HCT116 (cell line): ENCODE measurements at regions not wholly inside any gene's neighbourhood (a gene's known extent, or its start where the extent isn't known, plus 50 kb on each side); places are given as distances from the start of the nearest gene placed in this dataset.
A peak's percentile ranks its signal among the peaks of the same experiment; 100 is the strongest.

Experiments
- ATAC-seq: fragments of 200-7000 bp; cut with Tn5 transposase; 2 replicates; pipeline ENCODE4 v1.9.1; 2020; ENCODE audit warnings: mild to moderate bottlenecking, moderate library complexity
- BruUV-seq: library from RNA; stranded (reverse); fragments of 400-500 nt; replicated peaks from 2 replicates; lab custom pipeline; 2021; lab: Mats Ljungman, UMichigan
- CTCF ChIA-PET: fragments of 300-600 bp; sonication (Branson Sonifier 250); formaldehyde crosslinking; loops from one replicate; lab custom pipeline; 2021; ENCODE audit warnings: antibody characterized with exemption; lab: Charles Lee
- POLR2A ChIA-PET: fragments of 300-600, 350-600 bp; sonication (Branson Sonifier 250); formaldehyde crosslinking; loops from one replicate; lab custom pipeline; 2021; ENCODE audit warnings: antibody characterized with exemption; lab: Charles Lee
- RAD21 ChIA-PET, 2 experiments: fragments of 300-600 bp; sonication (Branson Sonifier 250); formaldehyde crosslinking; loops; one replicate each; lab custom pipeline; 2023; ENCODE audit warnings: low total read pairs in 2 of 2; ENCODE audit not compliant: uncharacterized antibody in 2 of 2, unreplicated experiment in 2 of 2, low non-redundant PET in 1 of 2; lab: Charles Lee
- DNase-seq: peaks from one replicate; pipeline ENCODE4 v3.0.0-alpha.2; 2010; ENCODE audit warnings: low read depth, low spot score
- H2AFZ ChIP-seq: fragments of 200-600 bp; shearing (Covaris generic), sonication (generic); 2 replicates; pipeline ENCODE4 v1.6.1; 2017; ENCODE audit warnings: low read depth, mixed run types, mixed read lengths, antibody characterized with exemption, low read length; ENCODE audit not compliant: poor library complexity, severe bottlenecking
- H3K27ac ChIP-seq: 2 replicates; pipeline ENCODE4 v1.5.1; 2012; ENCODE audit warnings: low read depth, low read length
- H3K27me3 ChIP-seq: fragments of 200-600 bp; sonication (generic); 2 replicates; pipeline ENCODE4 v1.6.1; 2016; ENCODE audit warnings: mixed run types, low read length, mixed read lengths; ENCODE audit not compliant: insufficient read depth
- H3K36me3 ChIP-seq, 2 experiments: fragments of 200-500 bp in 1 of 2; fragments of 200-600 bp in 1 of 2; sonication (Bioruptor generic) in 1 of 2; sonication (generic) in 1 of 2; 2 replicates each; pipeline versions ENCODE4 v1.5.1 to v1.6.1; 2014 to 2016; ENCODE audit warnings: low read length in 2 of 2, inconsistent platforms in 1 of 2, mixed read lengths in 1 of 2, mixed run types in 1 of 2; ENCODE audit not compliant: insufficient read depth in 2 of 2, control insufficient read depth in 1 of 2
- H3K4me1 ChIP-seq, 2 experiments: fragments of 200-600 bp in 1 of 2; sonication (generic) in 1 of 2; 2 replicates each; pipeline versions ENCODE4 v1.5.1 to v1.6.1; 2012 to 2017; ENCODE audit warnings: low read length in 2 of 2, inconsistent platforms in 1 of 2, mild to moderate bottlenecking in 1 of 2, mixed read lengths in 1 of 2, mixed run types in 1 of 2, moderate library complexity in 1 of 2; ENCODE audit not compliant: insufficient read depth in 2 of 2, control insufficient read depth in 1 of 2
- H3K4me2 ChIP-seq: fragments of 200-600 bp; sonication (generic); 2 replicates; pipeline ENCODE4 v1.6.1; 2017; ENCODE audit warnings: mixed run types, low read length, mixed read lengths
- H3K4me3 ChIP-seq, 2 experiments: fragments of 200-600 bp in 1 of 2; sonication (generic) in 1 of 2; replicated peaks in 1 of 2; 2 replicates each; pipeline ENCODE4 v1.5.1; 2011 to 2016; ENCODE audit warnings: low read length in 2 of 2, control low read depth in 1 of 2, low read depth in 1 of 2, mild to moderate bottlenecking in 1 of 2, mixed read lengths in 1 of 2, mixed run types in 1 of 2
- H3K79me2 ChIP-seq: fragments of 200-600 bp; sonication (generic); 2 replicates; pipeline ENCODE4 v1.6.1; 2017; ENCODE audit warnings: mild to moderate bottlenecking, mixed run types, low read length, moderate library complexity, mixed read lengths; ENCODE audit not compliant: insufficient read depth
- H3K9ac ChIP-seq: fragments of 200-600 bp; sonication (generic); 2 replicates; pipeline ENCODE4 v1.6.1; 2016; ENCODE audit warnings: low read length, mixed read lengths
- H3K9me2 ChIP-seq: fragments of 200-600 bp; sonication (generic), shearing (Covaris generic); 2 replicates; pipeline ENCODE4 v1.6.1; 2017; ENCODE audit warnings: mixed run types, mild to moderate bottlenecking, moderate library complexity; ENCODE audit not compliant: insufficient read depth
- H3K9me3 ChIP-seq, 2 experiments: fragments of 200-500 bp in 1 of 2; fragments of 200-600 bp in 1 of 2; sonication (Bioruptor generic) in 1 of 2; sonication (generic) in 1 of 2; 2 replicates each; pipeline ENCODE4 v1.6.1; 2014 to 2017; ENCODE audit warnings: low read length in 2 of 2, mixed read lengths in 2 of 2, inconsistent platforms in 1 of 2, low read depth in 1 of 2, mild to moderate bottlenecking in 1 of 2, mixed run types in 1 of 2, moderate library complexity in 1 of 2; ENCODE audit not compliant: control insufficient read depth in 1 of 2, insufficient read depth in 1 of 2
- H4K20me1 ChIP-seq: fragments of 200-600 bp; sonication (generic), shearing (Covaris generic); 2 replicates; pipeline ENCODE4 v1.6.1; 2017; ENCODE audit warnings: mixed run types, mild to moderate bottlenecking, moderate library complexity; ENCODE audit not compliant: insufficient read depth
- ATF3 ChIP-seq: IDR thresholded peaks from 2 replicates; pipeline ENCODE4 v1.6.1; 2012
- CBX3 ChIP-seq: IDR thresholded peaks from 2 replicates; pipeline ENCODE4 v1.6.1; 2012; ENCODE audit warnings: low read depth
- CEBPB ChIP-seq: IDR thresholded peaks from 2 replicates; pipeline ENCODE4 v1.6.1; 2012; ENCODE audit warnings: low read depth
- EGR1 ChIP-seq: IDR thresholded peaks from 2 replicates; pipeline ENCODE4 v1.6.1; 2012; ENCODE audit warnings: low read depth
- ELF1 ChIP-seq: IDR thresholded peaks from 2 replicates; pipeline ENCODE4 v1.6.1; 2012; ENCODE audit warnings: low read depth, borderline replicate concordance
- EZH2 ChIP-seq: fragments of 200-600 bp; sonication (generic); IDR thresholded peaks from 2 replicates; pipeline ENCODE4 v1.6.1; 2017; ENCODE audit warnings: antibody characterized with exemption, mixed run types
- EZH2phosphoT487 ChIP-seq: fragments of 200-600 bp; IDR thresholded peaks from 2 replicates; pipeline ENCODE4 v1.6.1; 2018; ENCODE audit warnings: antibody characterized with exemption, borderline replicate concordance
- FOSL1 ChIP-seq: IDR thresholded peaks from 2 replicates; pipeline ENCODE4 v1.6.1; 2012; ENCODE audit warnings: low read depth
- JUND ChIP-seq: IDR thresholded peaks from 2 replicates; pipeline ENCODE4 v1.6.1; 2012
- POLR2A ChIP-seq: IDR thresholded peaks from 2 replicates; pipeline ENCODE4 v1.7.0; 2011; ENCODE audit warnings: borderline replicate concordance; ENCODE audit not compliant: insufficient read depth, insufficient read length; ENCODE audit errors: extremely low read depth
- RAD21 ChIP-seq: IDR thresholded peaks from 2 replicates; pipeline ENCODE4 v1.6.1; 2012; ENCODE audit warnings: low read depth, mild to moderate bottlenecking
- SP1 ChIP-seq: IDR thresholded peaks from 2 replicates; pipeline ENCODE4 v1.6.1; 2012; ENCODE audit warnings: low read depth
- SRF ChIP-seq: IDR thresholded peaks from 2 replicates; pipeline ENCODE4 v1.6.1; 2012; ENCODE audit warnings: low read depth
- TCF7L2 ChIP-seq: IDR thresholded peaks from 2 replicates; pipeline ENCODE4 v1.7.0; 2011; ENCODE audit warnings: borderline replicate concordance, inconsistent platforms; ENCODE audit not compliant: insufficient read depth, insufficient read length; ENCODE audit errors: extremely low read depth
- YY1 ChIP-seq: IDR thresholded peaks from 2 replicates; pipeline ENCODE4 v1.6.1; 2011; ENCODE audit warnings: low read length, low read depth, moderate library complexity, mild to moderate bottlenecking; ENCODE audit not compliant: insufficient replicate concordance; ENCODE audit errors: extremely low read depth
- ZFX ChIP-seq: fragments of 450-650 bp; IDR thresholded peaks from 2 replicates; pipeline ENCODE4 v1.6.1; 2017
- intact Hi-C: fragments of 100-400 bp; cut with micrococcal nuclease; formaldehyde crosslinking; loops from 2 replicates; pipeline ENCODE4 v1.10.0; 2022

- H3K4me3 ChIP-seq: no peak overlapping the region
- no peak overlapping the region for H2AFZ ChIP-seq
- ChIA-PET POLR2A (no interaction called here), CTCF (no interaction called here), RAD21 (no interaction called here)
- H3K9me2 ChIP-seq: no peaks in the 10 kb centered on the region
- no peaks in the 10 kb centered on the region for H3K9me3 ChIP-seq
- H3K9ac ChIP-seq: no peak overlapping the region
- no peaks in the 10 kb centered on the region for H3K27me3 ChIP-seq
- intact Hi-C loops: no loop called here
- no peak for DNase-seq
- no peak overlapping the region for H3K4me2 ChIP-seq
- no peak for ATAC-seq
- BruUV-seq: no TSS peak
- no peak overlapping the region for H3K27ac ChIP-seq
- H4K20me1 ChIP-seq: no peaks in the 10 kb centered on the region
- TF ChIP-seq ATF3: no peak
- no peak for TF ChIP-seq EZH2
- TF ChIP-seq ELF1: no peak
- TF ChIP-seq SRF: no peak
- no peak for TF ChIP-seq EGR1
- TF ChIP-seq SP1: no peak
- no peak for TF ChIP-seq POLR2A
- H3K36me3 ChIP-seq: no peaks in the 10 kb centered on the region
- H3K4me1 ChIP-seq: no peaks in the 10 kb centered on the region
- H3K79me2 ChIP-seq: no peaks in the 10 kb centered on the region
Measured at GRCh38 chr13:33690354-33690753, 127.6 kb upstream of the RFC3 start.

GRCh38 chr13:33691980-33692379 lies 126.0 kb upstream of the RFC3 start:
- Histone ChIP-seq H3K9me2 (no peaks in the 10 kb centered on the region), H3K36me3 (no peaks in the 10 kb centered on the region), H2AFZ (peak overlapping the region; percentile 31), H3K4me1 (peaks cover 6 to 10% of the 10 kb centered on the region in 2 experiments; a peak in 3 of 4 replicates), H3K27me3 (no peaks in the 10 kb centered on the region), H3K79me2 (no peaks in the 10 kb centered on the region), H3K9ac (no peak overlapping the region), H3K9me3 (no peaks in the 10 kb centered on the region), H3K4me3 (no peak overlapping the region), H3K4me2 (no peak overlapping the region), H3K27ac (no peak overlapping the region), H4K20me1 (no peaks in the 10 kb centered on the region)
- intact Hi-C loops: no loop called here
- ChIA-PET POLR2A (no interaction called here), RAD21 (no interaction called here), CTCF (no interaction called here)
- TF ChIP-seq SP1: no peak
- no peak for TF ChIP-seq POLR2A
- TF ChIP-seq ATF3: no peak
- no peak for TF ChIP-seq FOSL1
- no peak for TF ChIP-seq ELF1
- TF ChIP-seq EZH2phosphoT487: no peak
- no peak for TF ChIP-seq RAD21
- no peak for TF ChIP-seq YY1
- TF ChIP-seq CEBPB: no peak
- no peak for TF ChIP-seq JUND
- no peak for TF ChIP-seq EGR1
- TF ChIP-seq CBX3: no peak
- no peak for TF ChIP-seq EZH2
- TF ChIP-seq ZFX: no peak
- no peak for TF ChIP-seq SRF
- no peak for TF ChIP-seq TCF7L2
- DNase-seq: no peak
- ATAC-seq: no peak
- BruUV-seq: no TSS peak
